SK-MEL-5 (cell line): ENCODE measurements at regions not wholly inside any gene's neighbourhood (a gene's known extent, or its start where the extent isn't known, plus 50 kb on each side); places are given as distances from the start of the nearest gene placed in this dataset.
A peak's percentile ranks its signal among the peaks of the same experiment; 100 is the strongest.
"Not testable (repeated sequence)": the region's sequence is repeated elsewhere in the genome, so short reads cannot be mapped to it uniquely, and the experiment has no call there.

ENCODE experiments used
- DNase-seq: peaks from one replicate; pipeline ENCODE4 v3.0.0-alpha.2; 2016; ENCODE audit warnings: low read depth, low spot score
- in situ Hi-C: cut with HindIII; loops from 2 replicates; pipeline ENCODE4 v1.10.0; 2016; ENCODE audit warnings: low sequenced_read_pairs, high pct_unique_total_duplicates, low pct_unique_long_range_greater_than_20kb

- DNase-seq = no peak
- in situ Hi-C loops = no loop called here
Measured at GRCh38 chr20:48057251-48057650, 272.0 kb upstream of the SULF2 start.

GRCh38 chr20:48056218-48056617, 270.9 kb upstream of the SULF2 start:
- no peak for DNase-seq
- in situ Hi-C loops = no loop called here

GRCh38 chr20:48054051-48054450, 268.8 kb upstream of the SULF2 start:
- DNase-seq = no peak
- in situ Hi-C loops = no loop called here

- in situ Hi-C loops = no loop called here
Measured at GRCh38 chr20:48052475-48052835, 267.2 kb upstream of the SULF2 start.

GRCh38 chr20:48051794-48052474, 266.7 kb upstream of the SULF2 start:
- in situ Hi-C loops = no loop called here
- no peak for DNase-seq

More at GRCh38 chr20:48052475-48052835, 267.2 kb upstream of the SULF2 start:
- DNase-seq = peak; percentile 17

- in situ Hi-C loops = no loop called here
- DNase-seq = no peak
Measured at GRCh38 chr20:48049641-48050040, 264.4 kb upstream of the SULF2 start.

GRCh38 chr20:48049171-48049570, 263.9 kb upstream of the SULF2 start:
- in situ Hi-C loops = no loop called here
- DNase-seq = no peak

- no peak for DNase-seq
- in situ Hi-C loops = no loop called here
Measured at GRCh38 chr20:48047447-48047846, 262.2 kb upstream of the SULF2 start.

GRCh38 chr20:48042628-48043027, 257.3 kb upstream of the SULF2 start:
- DNase-seq = no peak
- in situ Hi-C loops = no loop called here

GRCh38 chr20:48041078-48041780, 255.9 kb upstream of the SULF2 start:
- in situ Hi-C loops = no loop called here
- DNase-seq = no peak

GRCh38 chr20:48040491-48040890, 255.2 kb upstream of the SULF2 start:
- DNase-seq = no peak
- in situ Hi-C loops = no loop called here

GRCh38 chr20:48040051-48040450, 254.8 kb upstream of the SULF2 start:
- in situ Hi-C loops = no loop called here
- DNase-seq = no peak

- no peak for DNase-seq
- in situ Hi-C loops = no loop called here
Measured at GRCh38 chr20:48039514-48039913, 254.2 kb upstream of the SULF2 start.

GRCh38 chr20:48038713-48039112, 253.4 kb upstream of the SULF2 start:
- no peak for DNase-seq
- in situ Hi-C loops = no loop called here

- in situ Hi-C loops, DNase-seq: not testable (repeated sequence)
Measured at GRCh38 chr20:48037798-48038197, 252.5 kb upstream of the SULF2 start.

- in situ Hi-C loops = no loop called here
- no peak for DNase-seq
Measured at GRCh38 chr20:48035961-48036731, 250.9 kb upstream of the SULF2 start.

- no peak for DNase-seq
- in situ Hi-C loops = no loop called here
Measured at GRCh38 chr20:48034751-48035150, 249.5 kb upstream of the SULF2 start.

GRCh38 chr20:48033005-48033404, 247.7 kb upstream of the SULF2 start:
- DNase-seq, in situ Hi-C loops: not testable (repeated sequence)

- in situ Hi-C loops = no loop called here
- DNase-seq = no peak
Measured at GRCh38 chr20:48031122-48031521, 245.8 kb upstream of the SULF2 start.
